ENCODE measurements at regions not wholly inside any gene's neighbourhood (a gene's known extent, or its start where the extent isn't known, plus 50 kb on each side); places are given as distances from the start of the nearest gene placed in this dataset.

GRCh38 chr1:112040891-112041740 lies 51.6 kb upstream of the KCND3 start:
- Histone ChIP-seq H3K4me2 (ENCODE audit: low read length) (no peak overlapping the region), H3K27me3 (ENCODE audit: insufficient read depth, low read length) (no peaks in the 10 kb centered on the region; the same call in 1 of the 2 replicates), H3K4me1 (ENCODE audit: insufficient read depth, low read length, severe bottlenecking) (no peaks in the 10 kb centered on the region), H3K9me2 (ENCODE audit: low read depth, low read length) (no peaks in the 10 kb centered on the region), H3K9me3 (ENCODE audit: low read length) (no peaks in the 10 kb centered on the region), H2AFZ (ENCODE audit: low read length) (no peak overlapping the region), H3K36me3 (ENCODE audit: insufficient read depth, low read length) (no peaks in the 10 kb centered on the region), H4K20me1 (ENCODE audit: insufficient read depth, low read length) (no peaks in the 10 kb centered on the region), H3K27ac (ENCODE audit: low read depth, low read length, poor library complexity, severe bottlenecking) (no peak overlapping the region), H3K9ac (ENCODE audit: low read length) (no peak overlapping the region), H3K4me3 (ENCODE audit: low read depth, low read length, poor library complexity, severe bottlenecking) (no peak overlapping the region), H3K79me2 (ENCODE audit: insufficient read depth, low read length) (no peaks in the 10 kb centered on the region), H3F3A (ENCODE audit: insufficient read depth, low read length) (no peaks in the 10 kb centered on the region)
- no peak for TF ChIP-seq CTCF (IDR thresholded peaks at IDR 0.05; ENCODE audit: low read length)
- TF ChIP-seq EZH2 (IDR thresholded peaks at IDR 0.05; ENCODE audit: borderline replicate concordance, low read length): no peak

GRCh38 chr1:112043901-112044300 lies 54.4 kb upstream of the KCND3 start:
- Histone ChIP-seq H4K20me1 (ENCODE audit: insufficient read depth, low read length) (no peaks in the 10 kb centered on the region), H3K27ac (ENCODE audit: low read depth, low read length, poor library complexity, severe bottlenecking) (no peak overlapping the region), H3K4me2 (ENCODE audit: low read length) (no peak overlapping the region), H3K4me1 (ENCODE audit: insufficient read depth, low read length, severe bottlenecking) (no peaks in the 10 kb centered on the region), H3K79me2 (ENCODE audit: insufficient read depth, low read length) (no peaks in the 10 kb centered on the region), H3K36me3 (ENCODE audit: insufficient read depth, low read length) (no peaks in the 10 kb centered on the region), H3K27me3 (ENCODE audit: insufficient read depth, low read length) (no peaks in the 10 kb centered on the region; the same call in 1 of the 2 replicates), H3K9me3 (ENCODE audit: low read length) (no peaks in the 10 kb centered on the region), H2AFZ (ENCODE audit: low read length) (no peak overlapping the region), H3F3A (ENCODE audit: insufficient read depth, low read length) (no peaks in the 10 kb centered on the region), H3K4me3 (ENCODE audit: low read depth, low read length, poor library complexity, severe bottlenecking) (no peak overlapping the region), H3K9me2 (ENCODE audit: low read depth, low read length) (no peaks in the 10 kb centered on the region), H3K9ac (ENCODE audit: low read length) (no peak overlapping the region)
- TF ChIP-seq EZH2 (IDR thresholded peaks at IDR 0.05; ENCODE audit: borderline replicate concordance, low read length) (no peak), CTCF (IDR thresholded peaks at IDR 0.05; ENCODE audit: low read length) (no peak)

GRCh38 chr1:112044745-112045144 lies 55.3 kb upstream of the KCND3 start:
- no peaks in the 10 kb centered on the region for H3K79me2 ChIP-seq (ENCODE audit: insufficient read depth, low read length)
- H3K27me3 ChIP-seq (ENCODE audit: insufficient read depth, low read length): no peaks in the 10 kb centered on the region; the same call in 1 of the 2 replicates
- no peaks in the 10 kb centered on the region for H3K9me2 ChIP-seq (ENCODE audit: low read depth, low read length)
- H3K9ac ChIP-seq (ENCODE audit: low read length): no peak overlapping the region
- H4K20me1 ChIP-seq (ENCODE audit: insufficient read depth, low read length): no peaks in the 10 kb centered on the region
- H3K9me3 ChIP-seq (ENCODE audit: low read length): no peaks in the 10 kb centered on the region
- no peak overlapping the region for H3K4me3 ChIP-seq (ENCODE audit: low read depth, low read length, poor library complexity, severe bottlenecking)
- no peak overlapping the region for H3K27ac ChIP-seq (ENCODE audit: low read depth, low read length, poor library complexity, severe bottlenecking)
- no peaks in the 10 kb centered on the region for H3F3A ChIP-seq (ENCODE audit: insufficient read depth, low read length)
- no peaks in the 10 kb centered on the region for H3K4me1 ChIP-seq (ENCODE audit: insufficient read depth, low read length, severe bottlenecking)
- TF ChIP-seq EZH2 (IDR thresholded peaks at IDR 0.05; ENCODE audit: borderline replicate concordance, low read length): no peak
- TF ChIP-seq CTCF (IDR thresholded peaks at IDR 0.05; ENCODE audit: low read length): no peak
- no peak overlapping the region for H3K4me2 ChIP-seq (ENCODE audit: low read length)
- no peak overlapping the region for H2AFZ ChIP-seq (ENCODE audit: low read length)
- no peaks in the 10 kb centered on the region for H3K36me3 ChIP-seq (ENCODE audit: insufficient read depth, low read length)
